ENCODE measurements at regions not wholly inside any gene's neighbourhood (a gene's known extent, or its start where the extent isn't known, plus 50 kb on each side); places are given as distances from the start of the nearest gene placed in this dataset.

GRCh38 chr16:59864981-59865666 is 1131.0 kb upstream of the GOT2 start:
- TF ChIP-seq ZC3H11A (IDR thresholded peaks at IDR 0.05): no peak
- TF ChIP-seq POLR2A (IDR thresholded peaks at IDR 0.05; ENCODE audit: low read length): no peak
- TF ChIP-seq RNF2 (IDR thresholded peaks at IDR 0.05; ENCODE audit: borderline replicate concordance, low read depth): no peak
- TF ChIP-seq RCOR1 (IDR thresholded peaks at IDR 0.05; ENCODE audit: low read depth, low read length): no peak
- TF ChIP-seq CTCF (IDR thresholded peaks at IDR 0.05): no peak
- TF ChIP-seq ZNF302 (CRISPR knock-in tag; IDR thresholded peaks at IDR 0.05): no peak
- TF ChIP-seq REST (IDR thresholded peaks at IDR 0.05): no peak
- no peak for TF ChIP-seq CHD2 (IDR thresholded peaks at IDR 0.05; ENCODE audit: low read length, partially characterized antibody)
- TF ChIP-seq ZFP36 (IDR thresholded peaks at IDR 0.05; ENCODE audit: borderline replicate concordance, partially characterized antibody): no peak
